Stimulated activated naive CD8-positive, alpha-beta T cell treated with anti-CD3 and anti-CD28 coated beads, Interleukin-15, amount 100 ng/mL, for 72 hours (primary cell): ENCODE measurements at regions not wholly inside any gene's neighbourhood (a gene's known extent, or its start where the extent isn't known, plus 50 kb on each side); places are given as distances from the start of the nearest gene placed in this dataset.

Experiments
- ATAC-seq: fragments of 150-1000 bp; cut with Tn5 transposase; 2 replicates; pipeline ENCODE4 v1.10.0; 2021; ENCODE audit warnings: mild to moderate bottlenecking, moderate library complexity
- DNase-seq, 2 donors: peaks; one replicate each; pipeline ENCODE4 v3.0.0; 2021 to 2022
- H3K27ac Mint-ChIP-seq, 2 donors: one replicate each; pipeline ENCODE4 v1.8.0; 2022; ENCODE audit warnings: mild to moderate bottlenecking in 2 of 2, mixed read lengths in 2 of 2, moderate library complexity in 2 of 2
- H3K27me3 Mint-ChIP-seq: one replicate; pipeline ENCODE4 v1.8.0; 2022; ENCODE audit warnings: mixed read lengths
- H3K4me1 Mint-ChIP-seq: one replicate; pipeline ENCODE4 v1.8.0; 2022; ENCODE audit warnings: mild to moderate bottlenecking, mixed read lengths
- H3K4me3 Mint-ChIP-seq, 2 donors: one replicate each; pipeline ENCODE4 v1.8.0; 2022; ENCODE audit warnings: mild to moderate bottlenecking in 2 of 2, mixed read lengths in 2 of 2, moderate library complexity in 1 of 2
- H3K9me3 Mint-ChIP-seq, 2 donors: one replicate each; pipeline ENCODE4 v1.8.0; 2022; ENCODE audit warnings: mixed read lengths in 2 of 2

DNA sequence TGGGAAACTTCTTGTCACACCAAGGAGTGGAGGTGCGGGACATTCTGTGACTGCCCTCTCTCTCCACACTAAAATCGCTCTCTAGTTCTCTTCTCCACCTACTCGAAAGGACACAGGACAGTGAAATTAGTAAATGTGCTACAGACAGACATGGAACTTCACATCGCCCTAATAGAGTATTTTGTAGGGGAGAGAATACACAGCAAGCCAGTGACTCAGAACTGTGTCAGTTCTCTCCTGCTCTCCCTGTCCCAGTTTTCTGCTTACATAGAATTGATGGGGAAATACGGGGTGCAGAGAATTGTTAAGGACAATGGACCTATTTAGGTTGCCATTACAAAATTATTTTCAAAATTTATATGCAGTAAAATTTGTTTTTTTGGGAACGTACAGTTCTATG is 159.6 kb upstream of the GADL1 start:
- Mint-ChIP-seq H3K27me3 (no peaks in the 10 kb centered on the region), H3K4me1 (peaks cover 6% of the 10 kb centered on the region), H3K4me3 (no peak overlapping the region), H3K9me3 (peaks cover 6 to 33% of the 10 kb centered on the region in 2 donors), H3K27ac (no peak overlapping the region)
- ATAC-seq (no peak), DNase-seq (no peak)

DNA sequence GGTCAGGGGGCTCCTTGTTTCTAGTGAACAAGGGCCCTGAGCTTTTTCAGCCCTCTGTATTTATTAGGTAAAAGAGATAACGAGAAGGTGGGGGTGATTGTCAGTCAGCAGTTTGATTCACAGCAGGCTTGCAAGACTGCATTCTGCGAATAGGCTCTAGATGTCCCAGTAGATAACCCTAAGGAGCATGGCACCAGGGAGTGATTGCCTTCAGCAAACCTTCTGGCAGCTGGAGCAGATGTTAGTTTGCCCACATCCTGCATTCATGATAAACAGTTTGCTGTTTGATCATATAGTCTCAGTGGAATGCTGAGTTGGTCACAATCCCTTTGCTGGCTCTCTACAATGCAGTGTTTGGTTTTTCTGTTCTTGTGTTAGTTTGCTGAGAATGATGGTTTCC is 161.3 kb upstream of the GADL1 start:
- no peaks in the 10 kb centered on the region for H3K27me3 Mint-ChIP-seq
- ATAC-seq (no peak), DNase-seq (no peak)
- H3K4me1 Mint-ChIP-seq, result no peaks in the 10 kb centered on the region
- H3K4me3 Mint-ChIP-seq, result no peak overlapping the region
- H3K9me3 Mint-ChIP-seq, result peaks cover 14 to 39% of the 10 kb centered on the region in 2 donors
- H3K27ac Mint-ChIP-seq, result no peak overlapping the region

DNA sequence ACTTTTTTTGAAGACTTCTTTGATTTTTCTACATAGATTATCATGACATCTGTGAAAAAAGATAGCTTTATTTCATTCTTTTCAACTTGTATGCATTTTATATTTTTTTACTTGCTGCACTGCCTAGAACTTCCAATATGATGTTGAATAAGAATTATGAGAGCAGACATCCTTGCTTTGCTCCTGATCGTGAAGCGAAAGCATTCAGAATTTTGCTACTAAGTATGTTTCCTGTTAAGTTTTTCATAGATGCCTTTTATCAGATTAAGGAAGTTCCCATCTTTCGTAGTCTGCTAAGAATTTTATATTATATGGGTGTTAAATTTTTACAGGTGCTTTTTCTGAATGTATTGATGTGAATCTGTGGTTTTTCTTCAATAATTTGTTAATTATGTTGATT is 163.4 kb upstream of the GADL1 start:
- Mint-ChIP-seq H3K27ac (no peak overlapping the region), H3K4me1 (no peaks in the 10 kb centered on the region), H3K27me3 (no peaks in the 10 kb centered on the region), H3K4me3 (no peak overlapping the region), H3K9me3 (peaks cover 11 to 21% of the 10 kb centered on the region in 2 donors)
- no peak for ATAC-seq
- no peak for DNase-seq

DNA sequence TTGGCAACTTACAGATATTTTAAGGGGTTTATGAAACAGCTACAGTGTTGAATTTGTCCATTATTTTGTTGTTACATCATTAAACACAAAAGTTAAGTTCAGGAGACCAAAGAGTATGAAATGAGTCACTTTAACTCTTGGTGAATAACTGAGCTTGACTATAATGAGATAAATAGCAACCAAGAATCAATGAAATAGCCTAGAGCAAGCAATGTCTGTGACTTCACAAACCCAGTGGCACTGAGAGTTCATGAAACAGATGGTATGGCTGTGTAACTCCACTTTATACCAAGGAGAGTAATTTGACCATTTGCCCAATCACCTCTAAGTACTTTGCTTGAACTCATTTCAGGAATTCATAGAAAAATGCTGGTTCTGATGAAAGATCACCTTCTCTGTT is 169.6 kb upstream of the GADL1 start:
- Mint-ChIP-seq H3K27ac (no peak overlapping the region), H3K27me3 (no peaks in the 10 kb centered on the region), H3K4me3 (no peak overlapping the region), H3K4me1 (no peaks in the 10 kb centered on the region), H3K9me3 (peaks cover 8 to 9% of the 10 kb centered on the region in 2 donors)
- ATAC-seq (no peak), DNase-seq (no peak)

DNA sequence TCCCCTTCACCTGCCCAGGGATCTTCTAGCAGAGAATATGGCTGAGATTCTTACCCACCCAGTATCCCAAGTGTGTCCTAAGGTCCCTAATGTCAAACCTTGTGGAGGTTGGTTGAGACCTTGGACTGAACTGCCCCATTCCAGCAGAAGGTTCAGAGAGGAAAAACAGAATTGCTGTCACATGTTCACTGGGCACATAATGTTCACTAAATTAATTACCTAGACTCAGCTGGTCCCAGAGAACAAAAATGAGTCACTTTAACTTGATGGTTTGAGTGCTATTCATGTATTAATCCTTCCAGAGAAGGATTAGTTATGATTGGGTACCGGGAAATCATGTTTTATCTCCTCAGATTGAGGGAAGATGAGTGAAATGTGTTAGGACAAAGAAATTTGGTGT is 171.3 kb upstream of the GADL1 start:
- H3K4me3 Mint-ChIP-seq, result no peak overlapping the region
- no peak overlapping the region for H3K27ac Mint-ChIP-seq
- peaks cover 5 to 6% of the 10 kb centered on the region in 2 donors for H3K9me3 Mint-ChIP-seq
- no peak for ATAC-seq
- no peaks in the 10 kb centered on the region for H3K4me1 Mint-ChIP-seq
- no peaks in the 10 kb centered on the region for H3K27me3 Mint-ChIP-seq
- no peak for DNase-seq

DNA sequence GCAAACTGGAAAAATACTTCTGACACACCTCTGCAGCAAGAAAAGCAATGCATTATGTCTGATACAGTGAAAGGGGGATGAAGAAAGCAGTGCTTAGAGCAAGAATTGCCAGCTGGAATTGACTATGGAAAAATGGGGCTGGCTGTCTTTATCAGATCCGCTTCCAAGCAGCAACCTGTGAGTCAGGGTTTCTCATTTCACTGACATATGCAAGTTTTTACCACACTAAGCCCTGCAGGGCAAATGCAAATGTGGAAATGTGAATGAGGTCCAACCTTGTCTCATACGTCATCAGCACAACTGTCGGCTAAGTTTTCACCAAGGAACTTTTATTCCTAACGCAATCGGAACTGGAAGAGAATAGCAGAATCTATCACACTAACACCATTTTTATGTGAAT is 172.5 kb upstream of the GADL1 start:
- Mint-ChIP-seq H3K4me3 (no peak overlapping the region), H3K27me3 (no peaks in the 10 kb centered on the region), H3K27ac (no peak overlapping the region), H3K4me1 (no peaks in the 10 kb centered on the region), H3K9me3 (peaks cover 10 to 18% of the 10 kb centered on the region in 2 donors)
- DNase-seq (no peak), ATAC-seq (no peak)

DNA sequence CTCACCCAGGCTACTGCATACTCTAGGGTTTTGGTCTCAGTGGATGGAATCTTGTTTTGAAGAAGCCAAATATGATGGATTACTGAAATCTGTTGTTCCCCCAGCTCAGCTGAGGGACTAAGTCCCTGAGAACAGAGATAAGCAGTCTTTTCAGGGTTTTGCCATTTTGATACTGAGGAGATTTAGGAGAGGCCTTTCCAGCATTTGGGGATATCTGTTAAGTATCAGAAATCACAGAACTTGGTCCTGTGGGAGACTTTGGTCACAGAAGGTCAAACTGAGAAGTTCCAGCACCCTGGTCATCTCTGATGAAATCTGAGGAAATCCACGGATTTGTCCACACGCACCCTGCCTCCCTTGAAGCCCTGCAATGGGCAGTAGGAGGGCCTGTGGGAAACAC is 181.0 kb upstream of the GADL1 start:
- no peak overlapping the region for H3K4me3 Mint-ChIP-seq
- DNase-seq (no peak), ATAC-seq (no peak)
- no peak overlapping the region for H3K27ac Mint-ChIP-seq
- H3K4me1 Mint-ChIP-seq, result peaks cover 26% of the 10 kb centered on the region
- H3K27me3 Mint-ChIP-seq, result peaks cover 3% of the 10 kb centered on the region
- H3K9me3 Mint-ChIP-seq, result peaks cover 13 to 30% of the 10 kb centered on the region in 2 donors

DNA sequence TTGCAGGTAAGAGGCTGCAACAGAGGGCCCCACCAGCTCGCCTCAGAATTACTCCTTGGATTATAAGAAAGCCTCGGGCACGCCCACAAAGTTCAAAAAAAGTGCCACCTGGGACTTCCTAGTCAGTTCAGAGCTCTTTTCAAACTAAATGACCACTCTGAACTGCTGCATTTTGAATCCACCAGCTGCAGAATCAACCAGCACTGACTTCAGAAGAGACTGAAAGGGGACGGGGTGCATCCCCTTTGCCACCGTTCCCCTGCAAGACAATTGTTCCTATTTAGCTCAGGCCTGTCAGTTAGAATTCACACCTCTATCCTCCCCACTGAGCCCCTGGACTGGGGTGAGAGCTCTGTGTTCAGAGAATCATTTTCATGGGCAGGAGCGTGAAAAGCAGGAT is 181.4 kb upstream of the GADL1 start:
- Mint-ChIP-seq H3K27me3 (peaks cover 7% of the 10 kb centered on the region), H3K4me3 (no peak overlapping the region), H3K27ac (no peak overlapping the region), H3K9me3 (peaks cover 10 to 26% of the 10 kb centered on the region in 2 donors), H3K4me1 (peaks cover 26% of the 10 kb centered on the region)
- DNase-seq (no peak), ATAC-seq (no peak)

DNA sequence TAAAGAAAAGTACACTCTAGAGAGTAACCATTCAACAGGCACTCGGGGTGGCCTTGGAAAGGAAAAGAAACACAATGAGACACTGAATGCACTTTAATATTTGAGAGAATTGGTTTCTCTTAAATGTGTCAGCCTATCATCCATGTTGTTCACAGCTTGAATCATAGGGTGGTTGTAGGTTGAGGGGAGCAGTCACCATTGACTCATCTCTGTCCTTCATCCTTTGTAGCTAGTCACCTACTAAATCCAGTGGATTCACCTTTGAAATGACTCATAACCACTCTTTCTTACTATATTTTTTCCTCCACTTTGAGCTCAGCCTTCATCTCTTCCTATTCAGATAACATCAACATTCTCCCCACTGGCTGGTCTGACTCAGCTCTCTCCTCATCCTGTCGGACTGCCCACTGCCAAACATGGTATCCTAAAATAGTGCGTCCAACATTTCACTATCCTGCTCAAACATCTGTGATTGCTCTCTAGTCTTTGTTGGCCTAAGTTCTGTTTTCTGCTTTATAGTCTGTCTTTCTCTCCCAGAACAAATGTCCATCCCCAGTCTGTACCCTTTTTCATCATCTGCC is 182.7 kb upstream of the GADL1 start:
- Mint-ChIP-seq H3K4me1 (peaks cover 26% of the 10 kb centered on the region), H3K9me3 (peaks cover 5 to 13% of the 10 kb centered on the region in 2 donors), H3K27ac (no peak overlapping the region), H3K27me3 (peaks cover 10% of the 10 kb centered on the region), H3K4me3 (no peak overlapping the region)
- ATAC-seq (peak; percentile 98), DNase-seq (peak; percentile 31 to 54)

DNA sequence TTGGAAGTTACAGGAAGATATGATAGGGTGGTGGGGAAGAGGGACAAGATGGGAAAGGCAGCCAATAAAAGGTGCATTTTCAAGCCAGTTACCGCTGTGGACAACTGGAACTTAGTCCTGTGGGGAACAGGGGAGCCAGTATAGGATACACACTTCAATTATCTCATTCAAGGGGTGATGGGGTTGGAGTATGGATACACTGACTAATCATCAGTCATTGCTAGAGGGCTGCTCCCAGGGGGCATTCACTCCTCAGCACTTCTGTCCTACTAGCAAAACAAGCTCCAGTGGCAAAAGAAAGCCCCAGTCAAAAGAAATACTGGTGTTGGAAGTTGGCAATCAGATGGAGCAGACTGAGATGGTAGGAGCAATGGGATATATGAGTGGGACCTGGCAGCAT is 183.4 kb upstream of the GADL1 start:
- no peak for ATAC-seq
- Mint-ChIP-seq H3K4me1 (peaks cover 26% of the 10 kb centered on the region), H3K27me3 (peaks cover 10% of the 10 kb centered on the region), H3K9me3 (peaks cover 0 to 7% of the 10 kb centered on the region in 2 donors), H3K4me3 (no peak overlapping the region), H3K27ac (no peak overlapping the region)
- no peak for DNase-seq

DNA sequence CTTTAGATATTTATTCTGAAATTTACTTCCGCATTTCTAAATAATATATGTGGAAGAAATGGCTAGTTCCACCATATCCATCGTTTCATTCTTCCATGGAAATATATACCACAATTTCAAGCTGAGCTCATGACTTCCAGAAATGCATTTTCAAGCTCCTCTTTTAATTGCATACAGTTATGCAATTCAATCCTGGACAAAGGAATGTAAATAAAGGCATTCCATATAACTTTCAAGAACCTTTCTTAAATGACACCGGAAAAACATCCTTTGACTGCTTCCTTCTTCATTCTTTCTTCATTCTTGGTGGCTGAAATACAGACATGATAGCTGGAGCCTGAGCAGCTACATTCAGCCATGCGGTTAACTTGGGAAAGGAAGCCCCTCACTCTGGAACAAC is 185.2 kb upstream of the GADL1 start:
- no peak overlapping the region for H3K27ac Mint-ChIP-seq
- DNase-seq (no peak), ATAC-seq (no peak)
- H3K4me1 Mint-ChIP-seq, result peaks cover 26% of the 10 kb centered on the region
- H3K27me3 Mint-ChIP-seq, result peaks cover 10% of the 10 kb centered on the region
- no peaks in the 10 kb centered on the region for H3K9me3 Mint-ChIP-seq
- no peak overlapping the region for H3K4me3 Mint-ChIP-seq

DNA sequence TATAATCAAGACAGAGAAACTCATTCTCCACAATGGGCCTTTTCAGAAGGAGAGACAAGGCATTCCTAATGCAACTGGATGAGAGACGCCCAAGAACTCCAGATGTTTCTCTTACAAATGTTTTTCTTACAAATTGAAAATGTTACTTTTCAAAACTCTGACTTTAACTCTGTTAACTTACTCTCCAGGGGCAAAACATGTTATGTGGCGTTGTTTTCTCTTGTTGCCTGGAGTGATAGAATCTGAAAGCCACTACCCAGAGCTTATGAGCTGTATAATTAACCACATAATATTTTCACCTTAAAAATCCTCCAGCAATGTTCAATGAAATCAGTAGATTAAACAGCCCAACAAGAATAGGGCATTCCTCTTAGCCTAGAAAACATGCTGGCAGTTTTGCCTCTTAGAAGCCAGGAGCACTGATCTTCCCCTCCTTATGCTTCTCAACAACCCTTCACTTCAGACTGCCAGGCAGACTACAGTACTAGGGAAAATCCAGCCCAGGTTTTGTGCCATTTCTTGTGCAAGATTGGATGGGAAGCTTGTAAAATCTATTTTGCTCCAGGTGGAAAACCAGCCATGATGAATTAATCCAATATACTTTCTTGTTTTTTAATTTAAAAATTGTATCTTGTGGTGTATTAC is 186.7 kb upstream of the GADL1 start:
- Mint-ChIP-seq H3K9me3 (no peaks in the 10 kb centered on the region), H3K4me3 (no peak overlapping the region), H3K27me3 (peaks cover 10% of the 10 kb centered on the region), H3K4me1 (peaks cover 16% of the 10 kb centered on the region), H3K27ac (no peak overlapping the region)
- DNase-seq, result no peak
- ATAC-seq, result no peak

DNA sequence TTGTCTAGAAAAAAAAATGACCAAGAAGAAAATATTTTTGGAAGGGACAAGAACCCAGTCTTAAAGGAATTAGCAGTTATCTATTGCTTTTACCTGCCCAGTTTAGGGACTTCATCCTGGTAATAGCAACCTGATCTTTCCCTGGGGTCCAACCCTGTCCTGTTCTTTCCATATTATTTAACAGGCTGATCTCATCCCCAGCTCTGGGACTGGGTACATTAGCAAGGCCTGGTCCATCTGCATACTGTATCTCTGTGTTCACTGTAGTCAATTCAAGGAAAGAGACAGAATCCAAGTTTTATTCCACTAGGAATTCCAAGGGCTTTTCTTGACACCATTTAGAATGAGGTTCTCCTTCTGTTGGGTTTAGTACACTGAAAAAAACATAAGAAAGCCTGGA is 191.7 kb upstream of the GADL1 start:
- ATAC-seq, result no peak
- no peaks in the 10 kb centered on the region for H3K9me3 Mint-ChIP-seq
- H3K4me3 Mint-ChIP-seq, result no peak overlapping the region
- H3K4me1 Mint-ChIP-seq, result no peaks in the 10 kb centered on the region
- H3K27ac Mint-ChIP-seq, result no peak overlapping the region
- no peak for DNase-seq
- peaks cover under 1% of the 10 kb centered on the region for H3K27me3 Mint-ChIP-seq

DNA sequence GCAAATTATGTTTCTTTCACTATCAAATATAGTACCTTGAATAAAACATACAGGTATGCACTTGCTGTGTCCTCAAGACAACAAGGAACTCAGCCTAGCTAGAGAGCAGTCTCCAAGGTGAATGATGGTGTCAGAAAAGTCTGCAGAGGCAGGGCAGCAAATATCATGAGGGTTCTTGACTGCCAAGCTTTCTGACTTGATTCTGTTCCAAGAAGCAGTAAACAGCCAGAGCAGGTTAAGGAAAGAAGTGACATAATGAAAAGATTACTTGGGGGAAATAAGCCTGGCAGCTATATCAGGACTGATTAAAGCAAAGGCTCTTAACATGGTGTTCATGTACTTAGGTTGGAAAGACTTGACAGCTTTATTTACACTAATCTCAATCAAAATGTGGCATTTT is 192.2 kb upstream of the GADL1 start:
- Mint-ChIP-seq H3K9me3 (no peaks in the 10 kb centered on the region), H3K27me3 (no peaks in the 10 kb centered on the region), H3K27ac (no peak overlapping the region), H3K4me3 (no peak overlapping the region), H3K4me1 (no peaks in the 10 kb centered on the region)
- ATAC-seq (no peak), DNase-seq (no peak)

DNA sequence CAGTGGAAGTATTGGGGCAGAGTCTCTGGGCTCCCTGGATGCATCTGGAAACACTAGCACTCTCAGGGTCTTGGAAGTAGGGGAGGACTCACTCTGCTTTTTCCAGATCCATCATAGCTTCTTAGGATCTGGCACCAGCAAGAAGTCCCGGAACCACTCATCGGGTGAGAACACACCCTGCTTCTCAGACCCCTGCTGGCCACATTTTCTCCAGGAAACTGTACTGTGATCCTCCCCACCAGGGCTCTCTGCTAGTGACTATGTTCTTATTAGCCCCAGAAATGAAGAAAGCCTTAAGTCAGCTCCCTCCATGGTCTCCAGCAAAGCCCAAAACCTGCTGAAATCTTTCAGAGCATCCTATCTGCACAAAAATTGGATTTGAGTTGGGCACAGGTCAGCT is 197.3 kb upstream of the GADL1 start:
- DNase-seq, result no peak
- H3K27me3 Mint-ChIP-seq, result no peaks in the 10 kb centered on the region
- no peaks in the 10 kb centered on the region for H3K9me3 Mint-ChIP-seq
- H3K4me3 Mint-ChIP-seq, result no peak overlapping the region
- ATAC-seq, result no peak
- peaks cover 7% of the 10 kb centered on the region for H3K4me1 Mint-ChIP-seq
- no peak overlapping the region for H3K27ac Mint-ChIP-seq

DNA sequence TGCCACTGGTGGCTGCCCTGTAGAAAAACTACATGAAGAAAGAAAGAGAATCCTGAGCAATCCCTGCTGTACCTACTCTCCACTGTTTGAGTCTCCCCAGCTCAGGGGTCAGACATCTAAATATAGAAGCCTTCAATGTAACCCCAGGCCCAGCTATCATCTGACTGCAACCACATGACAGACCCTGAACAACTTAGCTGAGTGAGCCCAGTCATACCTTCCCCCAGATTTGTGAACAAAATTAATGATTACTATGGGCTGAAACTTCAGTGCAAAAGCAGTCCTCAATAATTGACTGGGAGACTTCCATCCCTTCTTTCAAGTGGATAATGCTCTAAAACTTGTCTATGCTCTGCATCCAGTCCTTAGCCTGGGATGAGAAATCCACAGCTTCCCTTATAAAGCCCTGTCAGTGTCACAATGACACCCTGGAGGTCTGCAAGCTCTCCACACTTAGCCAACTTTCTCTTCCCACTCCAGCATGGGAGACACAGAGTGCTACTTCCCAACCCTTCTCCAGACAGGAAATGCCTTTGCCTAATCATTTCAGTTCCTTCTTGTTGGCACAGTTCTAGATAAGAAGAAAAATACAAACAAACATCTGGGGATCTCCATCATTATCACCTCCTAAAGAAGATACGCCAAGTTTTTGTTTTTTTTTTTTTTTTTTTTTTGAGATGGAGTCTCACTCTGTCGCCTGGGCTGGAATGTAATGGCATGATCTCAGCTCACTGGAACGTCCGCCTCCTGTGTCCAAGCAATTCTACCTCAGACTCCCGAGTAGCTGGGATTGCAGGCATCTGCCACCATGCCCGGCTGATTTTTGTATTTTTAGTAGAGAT is 198.5 kb upstream of the GADL1 start:
- no peak overlapping the region for H3K27ac Mint-ChIP-seq
- no peaks in the 10 kb centered on the region for H3K27me3 Mint-ChIP-seq
- ATAC-seq (no peak), DNase-seq (no peak)
- no peak overlapping the region for H3K4me3 Mint-ChIP-seq
- H3K9me3 Mint-ChIP-seq, result no peaks in the 10 kb centered on the region
- peaks cover 11% of the 10 kb centered on the region for H3K4me1 Mint-ChIP-seq
